Middle frontal gyrus (tissue), 1 donor: ENCODE measurements at regions not wholly inside any gene's neighbourhood (a gene's known extent, or its start where the extent isn't known, plus 50 kb on each side); places are given as distances from the start of the nearest gene placed in this dataset.

ENCODE experiments used
- DNase-seq: peaks from one replicate; pipeline ENCODE4 v3.0.0-alpha.2; 2015; ENCODE audit warnings: low spot score; ENCODE audit errors: extremely low spot score

DNA sequence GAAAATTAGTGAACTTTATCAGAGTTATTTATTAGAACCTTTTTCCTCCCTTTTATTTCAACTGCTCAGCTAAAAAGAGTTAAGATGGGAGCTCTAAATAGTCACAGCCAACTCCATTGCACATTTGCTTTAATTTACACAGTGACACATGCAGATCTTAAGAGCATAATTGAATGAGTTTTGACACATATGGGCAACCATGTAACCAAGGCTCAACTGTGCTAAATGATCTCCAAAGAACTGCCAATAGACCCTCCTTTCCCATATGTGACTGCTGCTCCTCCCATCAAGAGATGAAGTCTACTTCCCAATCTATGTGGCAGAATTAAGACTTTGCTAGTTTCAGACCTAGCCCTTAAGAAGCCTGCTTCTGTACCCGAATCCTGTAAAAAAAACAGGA, 960.0 kb downstream of the BCL11B start:
- no peak for DNase-seq

DNA sequence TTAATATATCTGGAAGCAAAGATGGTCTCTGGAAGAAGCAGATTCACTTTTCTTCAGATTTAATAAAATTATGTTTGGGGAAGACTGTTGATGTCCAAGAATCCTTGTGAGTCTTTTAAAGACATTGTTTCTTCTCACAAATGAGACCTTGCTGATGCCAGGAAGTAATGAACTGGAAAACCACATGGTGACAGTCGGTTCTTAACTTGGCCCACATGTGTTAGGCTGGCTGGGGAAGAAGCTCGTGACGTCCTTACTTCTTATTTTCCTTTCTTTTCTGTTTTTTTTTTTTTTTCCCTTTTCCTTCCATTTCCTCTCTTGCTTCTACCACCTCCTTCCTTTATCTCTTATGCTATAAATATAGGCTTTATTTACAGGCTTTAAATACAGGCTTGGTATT, 950.2 kb downstream of the BCL11B start:
- no peak for DNase-seq

DNA sequence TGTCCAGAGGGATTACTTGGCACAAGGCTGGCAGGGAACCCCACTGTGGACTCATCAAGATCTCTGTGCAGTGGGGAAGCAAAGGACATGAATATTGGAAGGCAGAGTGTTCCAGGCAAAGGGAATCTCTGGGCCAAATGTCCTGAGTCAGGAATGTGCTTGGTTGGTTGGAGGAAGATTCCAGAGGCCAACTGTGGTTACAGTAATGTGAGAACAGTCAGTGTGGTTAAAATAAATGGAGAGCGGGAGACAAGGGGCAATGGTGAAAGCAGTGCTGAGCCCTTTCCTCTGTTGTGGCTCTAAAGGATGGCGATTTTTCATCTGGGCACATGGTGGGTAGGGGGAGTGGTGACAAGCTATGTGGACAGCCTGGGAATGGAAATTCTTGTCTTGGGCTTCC, 948.2 kb downstream of the BCL11B start:
- no peak for DNase-seq

DNA sequence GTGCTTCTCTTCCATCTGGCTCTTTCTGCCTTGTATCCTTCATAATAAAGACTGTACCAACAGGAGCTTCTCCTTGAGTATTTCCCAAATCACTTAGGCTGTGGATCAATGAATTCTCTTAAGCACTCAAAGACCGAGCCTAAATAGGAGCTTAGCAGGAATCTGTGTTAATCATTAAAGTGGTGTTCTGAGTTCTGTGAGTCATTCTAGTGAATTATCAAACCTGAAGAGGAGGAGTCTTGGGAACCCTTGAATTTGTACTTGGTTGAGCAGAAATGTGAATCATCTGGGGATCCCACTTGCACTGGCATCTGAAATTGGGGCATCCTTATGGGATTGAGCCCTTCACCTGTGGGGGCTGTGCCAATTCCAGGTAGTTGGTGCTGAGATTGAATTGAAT, 946.2 kb downstream of the BCL11B start:
- no peak for DNase-seq

DNA sequence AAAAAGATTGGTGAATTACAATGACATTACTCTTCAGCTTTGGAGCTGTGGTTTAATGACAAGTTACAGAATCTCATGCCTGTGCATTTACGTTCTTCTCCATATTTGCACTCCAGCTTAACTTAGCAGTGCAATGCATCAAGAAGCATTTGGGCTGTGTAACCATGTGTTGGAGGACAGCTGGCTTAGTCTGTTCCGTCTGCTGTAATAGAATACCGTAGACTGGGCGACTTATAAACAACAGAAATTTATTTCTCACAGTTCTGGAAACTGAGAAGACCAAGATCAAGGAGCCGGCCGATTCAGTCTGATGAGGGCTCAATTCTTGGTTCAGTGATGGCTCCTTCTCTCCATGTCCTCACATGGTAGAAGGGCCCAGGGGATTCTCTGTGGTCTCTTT, 943.5 kb downstream of the BCL11B start:
- no peak for DNase-seq

DNA sequence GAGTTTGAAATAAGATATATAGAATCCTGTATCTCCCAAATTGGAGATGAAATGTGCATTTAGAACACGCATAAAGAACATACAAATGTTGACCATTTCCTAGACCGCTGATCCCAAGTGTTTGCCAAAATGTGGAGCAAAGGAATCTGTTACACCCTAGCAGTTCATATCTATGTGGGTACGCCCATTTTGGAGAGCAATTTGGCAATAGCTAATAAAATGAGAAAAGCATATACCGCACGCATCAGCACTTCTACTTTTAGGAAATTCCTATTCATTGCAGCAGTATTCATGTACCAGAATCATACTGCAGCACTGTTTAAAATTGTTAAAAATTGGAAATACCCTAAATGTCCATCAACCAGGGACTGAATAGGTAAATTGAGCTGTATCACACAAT, 937.8 kb downstream of the BCL11B start:
- DNase-seq = no peak

DNA sequence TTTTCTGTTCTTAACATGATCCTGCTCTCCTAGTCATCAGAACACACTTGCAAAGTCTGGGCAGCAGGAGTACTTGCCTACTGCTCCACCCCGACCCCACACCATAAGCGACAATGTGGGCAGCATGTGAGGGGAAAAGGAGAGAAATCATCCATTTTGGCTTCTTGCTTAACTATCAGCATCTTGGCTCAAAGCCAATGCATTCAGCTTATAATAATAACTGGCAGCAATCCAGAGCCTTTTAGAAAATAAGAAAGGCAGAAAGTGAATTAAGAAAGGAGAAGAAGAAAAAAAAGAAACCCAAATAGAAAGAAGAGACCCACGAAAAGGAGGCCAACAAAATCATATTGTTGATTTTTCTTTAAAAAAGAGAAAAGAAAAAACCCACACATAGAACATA, 930.8 kb downstream of the BCL11B start:
- no peak for DNase-seq

DNA sequence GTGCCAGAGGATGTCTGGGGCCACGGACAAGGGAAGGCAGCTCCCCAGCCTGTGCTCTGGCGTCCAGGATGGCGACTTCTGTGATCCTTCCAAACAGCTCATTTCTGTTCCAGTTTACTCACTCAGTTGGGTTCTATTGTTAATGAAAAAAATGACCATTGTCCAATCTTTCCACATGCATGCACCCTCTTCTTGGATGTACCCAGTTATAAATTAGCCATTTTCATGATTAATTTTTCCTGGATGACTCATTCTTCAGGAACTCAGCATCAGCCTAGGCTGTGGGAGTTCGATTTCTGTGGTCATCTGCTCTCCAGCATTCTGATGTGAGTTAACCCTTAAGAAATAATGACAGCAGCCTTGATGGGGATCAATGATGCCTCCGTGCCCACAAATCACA, 926.8 kb downstream of the BCL11B start:
- DNase-seq = no peak

DNA sequence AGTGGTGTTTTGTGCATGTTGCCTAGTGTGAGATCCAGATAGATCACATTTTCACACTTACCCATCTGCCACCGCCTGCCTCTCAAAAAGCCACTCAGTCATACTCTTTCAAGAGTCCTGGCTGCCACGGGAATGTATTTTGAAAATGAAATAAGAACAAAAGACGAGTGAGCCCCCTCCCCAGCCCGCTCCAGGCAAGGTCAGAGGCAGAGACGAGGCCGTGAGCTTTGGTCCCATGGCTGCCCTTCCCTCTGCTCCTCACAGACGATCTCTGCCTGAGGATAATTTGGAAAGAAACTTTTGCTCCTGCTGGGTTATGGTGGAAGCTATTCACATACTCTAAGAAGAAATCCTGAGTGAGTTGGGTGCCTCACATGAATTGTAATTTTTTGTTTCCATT, 924.3 kb downstream of the BCL11B start:
- DNase-seq = no peak

DNA sequence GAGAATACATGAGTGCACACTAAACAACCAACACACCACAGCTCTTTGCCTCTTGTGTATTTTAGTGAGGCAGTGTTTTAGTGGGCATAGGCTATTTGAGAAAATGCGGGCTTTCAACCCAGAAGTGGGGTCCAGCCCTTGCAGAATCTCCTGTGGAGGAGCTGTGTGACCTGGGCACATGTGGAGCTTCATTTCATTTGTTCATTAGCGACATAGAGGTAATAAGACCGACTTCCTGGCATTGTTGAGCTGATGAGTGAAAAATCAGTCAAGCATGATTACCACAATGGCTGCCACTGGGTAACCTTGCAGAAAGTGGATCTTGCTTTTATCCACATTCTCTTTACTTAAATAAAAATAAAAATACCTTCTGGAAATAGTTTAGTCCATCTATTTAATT, 923.5 kb downstream of the BCL11B start:
- DNase-seq = no peak

DNA sequence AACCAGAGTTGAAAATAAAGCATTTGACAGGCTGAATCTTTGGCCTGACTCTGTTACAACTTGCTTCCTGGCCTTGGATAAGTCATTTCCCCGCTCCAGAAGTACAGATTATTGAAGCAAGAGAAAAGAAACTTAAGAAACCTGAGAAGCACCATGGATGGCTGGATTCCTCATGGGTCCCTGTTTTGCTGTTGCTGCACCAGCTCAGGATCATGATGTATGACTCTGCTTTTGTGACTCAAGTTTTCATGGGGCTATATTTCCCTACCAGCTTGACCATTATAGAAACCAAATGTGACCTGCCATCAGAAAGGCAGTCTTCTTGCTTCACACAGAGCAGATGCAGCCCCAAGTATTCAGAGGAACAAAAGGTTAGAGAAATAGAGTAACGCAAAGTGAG, 921.8 kb downstream of the BCL11B start:
- no peak for DNase-seq

DNA sequence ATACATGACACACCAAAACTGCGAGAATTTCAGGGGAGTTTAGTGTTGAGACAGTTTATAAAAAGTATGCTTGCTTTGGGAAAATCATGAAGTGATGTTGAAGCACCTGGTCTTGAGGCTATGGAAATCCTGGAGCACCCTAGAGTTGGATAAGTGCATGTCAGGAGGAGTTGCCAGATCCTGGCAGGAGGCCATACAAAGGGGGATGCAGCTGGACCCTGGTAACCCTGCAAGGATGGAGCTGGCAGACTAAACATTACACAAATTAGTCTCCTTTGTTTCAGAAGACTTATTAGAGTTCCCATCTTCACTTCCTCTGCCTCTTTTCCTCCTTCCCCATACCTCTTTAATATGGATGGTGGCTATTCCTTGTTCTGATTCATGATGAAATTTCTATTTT, 907.0 kb downstream of the BCL11B start:
- DNase-seq = no peak

DNA sequence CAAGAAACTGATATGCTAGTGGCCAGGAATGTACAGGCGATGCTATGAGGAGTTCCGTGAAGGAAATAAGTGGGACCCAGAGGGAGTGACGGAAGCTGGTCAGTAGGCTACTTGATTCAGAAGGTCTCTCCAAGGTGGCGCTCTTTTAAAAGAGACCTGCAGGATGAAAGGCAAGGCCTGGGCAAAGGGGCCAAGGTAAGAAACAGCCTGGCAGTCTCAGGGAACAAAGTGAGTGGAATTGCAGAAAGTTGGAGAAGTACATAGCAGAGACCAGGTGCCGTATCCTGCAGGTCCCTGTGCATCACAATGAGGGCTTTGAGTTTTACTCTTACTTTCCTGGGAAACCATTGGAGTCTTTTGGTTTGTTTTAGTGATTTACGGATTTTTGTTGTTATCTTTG, 905.6 kb downstream of the BCL11B start:
- DNase-seq = no peak

DNA sequence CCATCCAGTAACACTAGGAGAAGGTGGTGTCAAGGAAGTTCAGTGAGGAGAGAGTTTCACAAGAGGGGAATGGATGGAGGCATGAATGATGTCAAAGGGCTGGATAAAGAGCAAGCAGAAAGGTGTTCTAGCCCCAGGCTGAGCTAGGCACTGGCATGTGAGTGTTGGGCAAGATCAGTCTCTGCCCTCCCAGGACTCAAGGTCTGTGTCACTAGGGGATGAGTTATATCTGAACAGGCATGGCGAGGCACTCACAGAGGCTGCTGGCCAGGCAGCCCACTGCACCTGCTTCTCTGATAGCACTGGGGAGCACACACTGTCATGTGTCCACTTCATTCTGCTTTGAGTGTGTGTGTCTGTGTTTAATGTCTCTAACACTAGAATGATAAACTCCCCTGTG, 903.8 kb downstream of the BCL11B start:
- DNase-seq = no peak

DNA sequence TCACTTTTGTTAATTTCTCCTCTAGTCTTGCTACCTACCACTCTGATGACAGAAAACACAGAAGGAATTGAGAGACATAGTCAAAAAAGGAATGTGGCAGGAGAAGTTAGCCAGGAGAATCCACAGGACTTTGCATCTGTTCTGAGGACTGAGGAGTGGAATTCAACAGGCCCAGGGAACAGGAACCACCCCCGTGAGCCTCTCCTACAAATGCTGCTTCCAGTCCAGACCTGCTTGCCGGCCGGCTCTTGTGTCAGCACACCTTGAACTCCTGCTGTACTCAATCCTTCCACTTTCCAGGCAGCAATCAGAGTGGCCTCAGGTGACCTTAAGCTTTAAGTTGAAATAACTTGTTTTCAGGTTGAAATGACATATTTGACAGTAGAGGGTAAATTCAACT, 903.1 kb downstream of the BCL11B start:
- DNase-seq = no peak

DNA sequence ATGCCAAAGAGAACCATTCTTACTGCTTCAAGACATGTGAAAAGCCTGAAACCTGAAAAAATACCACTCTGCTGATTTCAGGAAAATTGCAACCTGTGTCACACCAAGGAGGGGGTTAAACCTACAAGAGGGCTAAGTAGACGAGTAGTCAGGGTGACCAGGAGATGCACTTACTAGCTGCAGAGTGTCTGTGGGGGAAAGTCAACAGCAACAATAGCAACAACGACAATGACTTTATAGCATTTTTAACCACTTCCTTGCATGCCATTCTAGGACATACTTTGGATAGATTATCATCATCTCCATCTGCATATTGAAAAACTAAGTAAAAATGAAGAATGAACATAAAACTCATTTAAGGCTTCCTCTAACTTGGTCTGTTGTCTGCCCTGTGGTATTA, 902.7 kb downstream of the BCL11B start:
- DNase-seq = no peak

DNA sequence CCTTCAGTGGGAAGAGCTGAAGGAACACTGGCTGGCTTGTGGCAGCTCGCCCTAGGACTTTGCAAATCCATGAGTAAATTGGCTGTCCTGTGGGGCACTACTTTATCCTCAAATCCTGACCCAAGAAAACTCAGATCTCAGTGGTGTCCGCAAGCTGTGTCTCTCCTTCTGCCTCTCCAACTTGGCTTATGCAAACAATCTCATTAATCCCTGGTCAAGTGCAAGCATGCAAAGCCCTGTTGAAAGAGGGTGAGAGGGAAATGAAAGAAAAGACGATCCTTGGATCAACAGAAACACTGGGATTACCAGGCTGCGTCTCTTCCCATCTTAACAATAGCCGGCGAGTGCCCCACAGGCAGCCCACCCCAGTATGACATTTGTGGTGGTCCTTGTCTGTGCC, 901.6 kb downstream of the BCL11B start:
- DNase-seq = no peak

DNA sequence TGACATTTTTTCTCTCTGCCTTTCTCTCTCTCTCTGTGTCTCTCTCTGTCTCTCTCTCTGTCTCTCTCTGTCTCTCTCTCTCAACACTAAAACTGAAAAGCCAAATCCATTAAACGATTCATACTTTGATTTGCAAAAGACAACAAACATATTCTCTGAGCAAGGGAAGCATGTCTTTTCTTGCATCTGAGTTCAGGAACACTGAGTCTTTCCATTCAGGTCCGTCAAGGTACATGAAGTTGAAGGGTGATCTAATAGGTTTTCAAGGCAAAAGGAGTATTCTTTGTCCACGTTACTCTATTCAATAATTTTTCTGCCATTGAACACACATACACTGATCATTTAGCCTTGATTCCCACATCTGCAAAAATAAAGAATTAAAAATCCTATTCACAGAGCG, 900.9 kb downstream of the BCL11B start:
- no peak for DNase-seq

DNA sequence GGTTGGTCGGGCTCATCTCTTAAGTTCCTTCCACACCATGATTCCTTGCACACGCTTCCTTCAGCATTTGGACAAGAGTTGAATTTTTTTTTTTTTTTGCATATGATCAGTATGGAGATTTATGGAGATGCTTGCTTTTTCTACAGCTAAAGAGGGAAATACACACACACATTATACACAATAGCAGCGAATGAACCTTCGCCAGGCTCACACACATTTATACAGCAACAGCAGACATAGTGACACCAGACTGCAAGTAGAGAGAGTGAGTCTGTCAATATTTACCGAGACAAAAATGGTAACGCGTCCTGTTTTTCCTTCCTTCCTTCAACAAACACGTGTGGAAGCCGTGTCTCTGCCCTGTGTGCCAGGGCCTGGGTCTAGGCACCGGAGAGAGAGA, 897.9 kb downstream of the BCL11B start:
- no peak for DNase-seq

DNA sequence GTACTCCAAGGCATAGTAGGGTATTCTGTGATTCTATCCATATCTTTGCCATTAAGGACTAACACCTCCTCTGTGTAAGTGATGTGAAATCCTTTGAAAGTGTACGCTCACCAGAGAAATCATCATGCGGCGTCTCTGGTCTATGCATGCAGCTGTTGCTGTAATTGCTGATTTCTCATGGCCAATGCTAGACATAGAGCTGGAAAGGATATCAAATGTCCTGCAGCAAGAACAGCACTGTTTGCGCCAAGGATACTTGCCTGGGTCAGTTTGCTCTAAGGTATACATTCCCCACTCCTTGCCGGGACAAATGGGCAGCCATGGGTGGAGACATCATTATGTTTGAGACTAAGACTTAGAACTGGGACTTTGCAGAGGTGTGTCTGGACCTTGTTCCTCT, 896.4 kb downstream of the BCL11B start:
- no peak for DNase-seq

DNA sequence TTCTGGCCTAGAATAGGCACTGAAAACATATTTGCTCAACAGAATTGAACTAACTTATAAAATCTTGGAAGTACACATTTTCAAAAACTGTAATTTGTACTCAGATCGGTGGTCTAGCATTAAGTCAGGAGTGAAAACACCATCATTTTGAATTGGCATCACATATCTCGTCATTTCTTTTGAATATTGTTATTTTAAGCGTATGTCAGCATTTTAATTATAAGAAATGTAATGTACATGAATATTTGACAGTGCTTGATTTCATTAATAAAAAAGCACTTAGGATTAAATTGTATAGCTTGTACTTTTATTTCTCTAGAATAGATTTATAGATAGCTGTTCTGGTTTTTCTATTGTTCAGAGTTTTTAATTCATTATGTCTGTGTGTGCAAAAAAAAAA, 892.2 kb downstream of the BCL11B start:
- no peak for DNase-seq

DNA sequence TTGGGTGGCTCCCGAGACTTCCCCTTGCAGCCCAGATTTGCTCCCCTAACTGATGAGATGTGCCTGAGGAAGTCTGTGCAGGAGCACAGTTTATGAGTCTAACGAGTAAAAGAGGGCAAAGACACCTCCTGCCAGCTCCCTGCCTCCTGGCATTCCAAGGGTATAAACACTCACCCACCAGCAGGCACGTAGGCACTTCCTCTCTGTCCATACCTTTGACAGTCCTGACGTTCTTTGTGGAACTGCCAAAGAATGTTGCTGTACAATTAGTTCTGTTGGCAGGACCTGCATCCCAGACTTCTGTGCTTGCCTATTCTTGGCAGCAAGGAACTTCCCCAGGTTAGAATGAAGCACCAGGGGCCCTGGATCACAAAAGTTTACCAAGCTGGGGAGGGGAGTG, 889.3 kb downstream of the BCL11B start:
- no peak for DNase-seq

DNA sequence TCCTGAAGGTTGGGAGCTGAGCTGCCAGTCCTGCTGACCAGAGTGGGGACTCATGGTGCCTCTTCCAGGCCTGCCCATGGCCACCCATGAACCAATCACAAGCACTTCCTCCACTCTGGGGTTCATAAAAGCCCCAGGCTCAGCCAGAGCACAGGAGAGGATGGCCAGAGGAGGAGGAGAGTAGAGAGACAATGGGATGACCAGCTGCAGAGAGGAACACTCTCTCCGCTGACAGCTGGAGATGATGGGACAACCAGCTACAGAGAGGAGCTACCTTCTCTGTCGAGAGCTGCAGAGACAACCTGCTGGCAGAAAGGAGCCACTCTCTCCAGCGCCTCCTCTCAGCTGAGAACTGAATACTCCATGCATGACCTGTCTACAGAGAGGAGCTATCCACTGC, 886.1 kb downstream of the BCL11B start:
- no peak for DNase-seq

DNA sequence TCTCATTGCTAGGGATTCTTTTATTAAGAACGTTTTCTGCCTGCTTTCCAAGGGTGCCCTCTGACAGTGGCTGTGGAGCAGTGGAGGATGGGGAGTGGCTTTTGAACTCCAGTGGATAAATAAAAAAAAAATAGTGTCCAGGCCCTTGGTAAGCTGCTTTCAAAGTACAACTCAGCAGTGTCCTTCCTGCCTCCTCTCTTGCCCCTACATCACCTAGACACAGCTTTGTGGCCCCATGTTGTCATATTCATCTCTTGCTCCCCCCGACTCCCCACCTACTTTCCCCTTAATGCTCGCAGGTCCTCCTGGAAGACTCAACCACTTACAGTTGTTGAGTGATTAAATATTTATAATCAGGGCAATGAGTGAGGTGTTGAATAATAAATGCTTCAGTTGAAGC, 880.9 kb downstream of the BCL11B start:
- no peak for DNase-seq

DNA sequence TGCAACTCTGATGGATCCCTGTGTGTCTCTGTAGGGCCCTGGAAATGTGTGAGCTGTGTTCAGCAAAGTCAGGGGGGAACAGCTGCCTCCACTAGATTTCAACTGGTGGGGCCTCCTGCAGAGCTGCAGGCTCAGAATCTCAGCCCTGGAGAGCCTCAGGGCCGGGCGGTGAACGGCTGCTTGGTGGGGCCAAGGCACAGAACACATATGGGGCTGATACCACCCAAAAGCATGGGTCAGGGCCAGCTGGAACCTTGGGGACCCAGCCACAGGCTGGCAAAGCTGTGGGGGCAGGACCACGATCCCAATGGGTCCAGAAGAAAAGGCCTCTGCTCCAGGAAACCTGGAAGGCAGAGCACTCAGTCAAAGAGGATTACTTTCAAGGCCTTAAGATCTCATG, 878.5 kb downstream of the BCL11B start:
- no peak for DNase-seq
